HCT116 (cell line): ENCODE measurements at regions not wholly inside any gene's neighbourhood (a gene's known extent, or its start where the extent isn't known, plus 50 kb on each side); places are given as distances from the start of the nearest gene placed in this dataset.

Source experiments
- ATAC-seq: fragments of 200-7000 bp; cut with Tn5 transposase; 2 replicates; pipeline ENCODE4 v1.9.1; 2020; ENCODE audit warnings: mild to moderate bottlenecking, moderate library complexity
- BruUV-seq: library from RNA; stranded (reverse); fragments of 400-500 nt; replicated peaks from 2 replicates; lab custom pipeline; 2021; lab: Mats Ljungman, UMichigan
- CTCF ChIA-PET: fragments of 300-600 bp; sonication (Branson Sonifier 250); formaldehyde crosslinking; loops from one replicate; lab custom pipeline; 2021; ENCODE audit warnings: antibody characterized with exemption; lab: Charles Lee
- POLR2A ChIA-PET: fragments of 300-600, 350-600 bp; sonication (Branson Sonifier 250); formaldehyde crosslinking; loops from one replicate; lab custom pipeline; 2021; ENCODE audit warnings: antibody characterized with exemption; lab: Charles Lee
- RAD21 ChIA-PET, 2 experiments: fragments of 300-600 bp; sonication (Branson Sonifier 250); formaldehyde crosslinking; loops; one replicate each; lab custom pipeline; 2023; ENCODE audit warnings: low total read pairs in 2 of 2; ENCODE audit not compliant: uncharacterized antibody in 2 of 2, unreplicated experiment in 2 of 2, low non-redundant PET in 1 of 2; lab: Charles Lee
- DNase-seq: peaks from one replicate; pipeline ENCODE4 v3.0.0-alpha.2; 2010; ENCODE audit warnings: low read depth, low spot score
- H2AFZ ChIP-seq: fragments of 200-600 bp; shearing (Covaris generic), sonication (generic); 2 replicates; pipeline ENCODE4 v1.6.1; 2017; ENCODE audit warnings: low read depth, mixed run types, mixed read lengths, antibody characterized with exemption, low read length; ENCODE audit not compliant: poor library complexity, severe bottlenecking
- H3K27ac ChIP-seq: 2 replicates; pipeline ENCODE4 v1.5.1; 2012; ENCODE audit warnings: low read depth, low read length
- H3K27me3 ChIP-seq: fragments of 200-600 bp; sonication (generic); 2 replicates; pipeline ENCODE4 v1.6.1; 2016; ENCODE audit warnings: mixed run types, low read length, mixed read lengths; ENCODE audit not compliant: insufficient read depth
- H3K36me3 ChIP-seq, 2 experiments: fragments of 200-500 bp in 1 of 2; fragments of 200-600 bp in 1 of 2; sonication (Bioruptor generic) in 1 of 2; sonication (generic) in 1 of 2; 2 replicates each; pipeline versions ENCODE4 v1.5.1 to v1.6.1; 2014 to 2016; ENCODE audit warnings: low read length in 2 of 2, inconsistent platforms in 1 of 2, mixed read lengths in 1 of 2, mixed run types in 1 of 2; ENCODE audit not compliant: insufficient read depth in 2 of 2, control insufficient read depth in 1 of 2
- H3K4me1 ChIP-seq, 2 experiments: fragments of 200-600 bp in 1 of 2; sonication (generic) in 1 of 2; 2 replicates each; pipeline versions ENCODE4 v1.5.1 to v1.6.1; 2012 to 2017; ENCODE audit warnings: low read length in 2 of 2, inconsistent platforms in 1 of 2, mild to moderate bottlenecking in 1 of 2, mixed read lengths in 1 of 2, mixed run types in 1 of 2, moderate library complexity in 1 of 2; ENCODE audit not compliant: insufficient read depth in 2 of 2, control insufficient read depth in 1 of 2
- H3K4me2 ChIP-seq: fragments of 200-600 bp; sonication (generic); 2 replicates; pipeline ENCODE4 v1.6.1; 2017; ENCODE audit warnings: mixed run types, low read length, mixed read lengths
- H3K4me3 ChIP-seq, 2 experiments: fragments of 200-600 bp in 1 of 2; sonication (generic) in 1 of 2; replicated peaks in 1 of 2; 2 replicates each; pipeline ENCODE4 v1.5.1; 2011 to 2016; ENCODE audit warnings: low read length in 2 of 2, control low read depth in 1 of 2, low read depth in 1 of 2, mild to moderate bottlenecking in 1 of 2, mixed read lengths in 1 of 2, mixed run types in 1 of 2
- H3K79me2 ChIP-seq: fragments of 200-600 bp; sonication (generic); 2 replicates; pipeline ENCODE4 v1.6.1; 2017; ENCODE audit warnings: mild to moderate bottlenecking, mixed run types, low read length, moderate library complexity, mixed read lengths; ENCODE audit not compliant: insufficient read depth
- H3K9ac ChIP-seq: fragments of 200-600 bp; sonication (generic); 2 replicates; pipeline ENCODE4 v1.6.1; 2016; ENCODE audit warnings: low read length, mixed read lengths
- H3K9me2 ChIP-seq: fragments of 200-600 bp; sonication (generic), shearing (Covaris generic); 2 replicates; pipeline ENCODE4 v1.6.1; 2017; ENCODE audit warnings: mixed run types, mild to moderate bottlenecking, moderate library complexity; ENCODE audit not compliant: insufficient read depth
- H3K9me3 ChIP-seq, 2 experiments: fragments of 200-500 bp in 1 of 2; fragments of 200-600 bp in 1 of 2; sonication (Bioruptor generic) in 1 of 2; sonication (generic) in 1 of 2; 2 replicates each; pipeline ENCODE4 v1.6.1; 2014 to 2017; ENCODE audit warnings: low read length in 2 of 2, mixed read lengths in 2 of 2, inconsistent platforms in 1 of 2, low read depth in 1 of 2, mild to moderate bottlenecking in 1 of 2, mixed run types in 1 of 2, moderate library complexity in 1 of 2; ENCODE audit not compliant: control insufficient read depth in 1 of 2, insufficient read depth in 1 of 2
- H4K20me1 ChIP-seq: fragments of 200-600 bp; sonication (generic), shearing (Covaris generic); 2 replicates; pipeline ENCODE4 v1.6.1; 2017; ENCODE audit warnings: mixed run types, mild to moderate bottlenecking, moderate library complexity; ENCODE audit not compliant: insufficient read depth
- CBX3 ChIP-seq: IDR thresholded peaks from 2 replicates; pipeline ENCODE4 v1.6.1; 2012; ENCODE audit warnings: low read depth
- CEBPB ChIP-seq: IDR thresholded peaks from 2 replicates; pipeline ENCODE4 v1.6.1; 2012; ENCODE audit warnings: low read depth
- CTCF ChIP-seq, 3 experiments: fragments of 200-600 bp in 1 of 3; sonication (generic) in 1 of 3; IDR thresholded peaks in 2 of 3; conservative IDR thresholded peaks in 1 of 3; 2 replicates each; pipeline ENCODE4 v1.5.1; 2012 to 2017; ENCODE audit warnings: low read depth in 2 of 3, low read length in 2 of 3, antibody characterized with exemption in 1 of 3, borderline replicate concordance in 1 of 3, control low read depth in 1 of 3, mild to moderate bottlenecking in 1 of 3, mixed read lengths in 1 of 3, mixed run types in 1 of 3, moderate library complexity in 1 of 3; ENCODE audit not compliant: insufficient read depth in 1 of 3
- EGR1 ChIP-seq: IDR thresholded peaks from 2 replicates; pipeline ENCODE4 v1.6.1; 2012; ENCODE audit warnings: low read depth
- ELF1 ChIP-seq: IDR thresholded peaks from 2 replicates; pipeline ENCODE4 v1.6.1; 2012; ENCODE audit warnings: low read depth, borderline replicate concordance
- EZH2 ChIP-seq: fragments of 200-600 bp; sonication (generic); IDR thresholded peaks from 2 replicates; pipeline ENCODE4 v1.6.1; 2017; ENCODE audit warnings: antibody characterized with exemption, mixed run types
- FOSL1 ChIP-seq: IDR thresholded peaks from 2 replicates; pipeline ENCODE4 v1.6.1; 2012; ENCODE audit warnings: low read depth
- JUND ChIP-seq: IDR thresholded peaks from 2 replicates; pipeline ENCODE4 v1.6.1; 2012
- MAX ChIP-seq: IDR thresholded peaks from 2 replicates; pipeline ENCODE4 v1.6.1; 2012
- RAD21 ChIP-seq: IDR thresholded peaks from 2 replicates; pipeline ENCODE4 v1.6.1; 2012; ENCODE audit warnings: low read depth, mild to moderate bottlenecking
- REST ChIP-seq: IDR thresholded peaks from 2 replicates; pipeline ENCODE4 v1.6.1; 2012; ENCODE audit warnings: low read depth
- SIN3A ChIP-seq: IDR thresholded peaks from 2 replicates; pipeline ENCODE4 v1.6.1; 2012; ENCODE audit warnings: low read depth
- SP1 ChIP-seq: IDR thresholded peaks from 2 replicates; pipeline ENCODE4 v1.6.1; 2012; ENCODE audit warnings: low read depth
- SRF ChIP-seq: IDR thresholded peaks from 2 replicates; pipeline ENCODE4 v1.6.1; 2012; ENCODE audit warnings: low read depth
- TCF7L2 ChIP-seq: IDR thresholded peaks from 2 replicates; pipeline ENCODE4 v1.7.0; 2011; ENCODE audit warnings: borderline replicate concordance, inconsistent platforms; ENCODE audit not compliant: insufficient read depth, insufficient read length; ENCODE audit errors: extremely low read depth
- YY1 ChIP-seq: IDR thresholded peaks from 2 replicates; pipeline ENCODE4 v1.6.1; 2011; ENCODE audit warnings: low read length, low read depth, moderate library complexity, mild to moderate bottlenecking; ENCODE audit not compliant: insufficient replicate concordance; ENCODE audit errors: extremely low read depth
- ZBTB33 ChIP-seq: IDR thresholded peaks from 2 replicates; pipeline ENCODE4 v1.6.1; 2011; ENCODE audit warnings: mild to moderate bottlenecking, low read length, moderate library complexity; ENCODE audit not compliant: insufficient replicate concordance; ENCODE audit errors: extremely low read depth
- ZFX ChIP-seq: fragments of 450-650 bp; IDR thresholded peaks from 2 replicates; pipeline ENCODE4 v1.6.1; 2017
- ZNF274 ChIP-seq: fragments of 200-500 bp; sonication (Bioruptor generic); IDR thresholded peaks from 2 replicates; pipeline ENCODE4 v1.6.1; 2014; ENCODE audit warnings: mild to moderate bottlenecking, low read depth, low read length, inconsistent platforms
- intact Hi-C: fragments of 100-400 bp; cut with micrococcal nuclease; formaldehyde crosslinking; loops from 2 replicates; pipeline ENCODE4 v1.10.0; 2022

- H3K4me3 ChIP-seq = no peak overlapping the region
- ATAC-seq = no peak
- H4K20me1 ChIP-seq = no peaks in the 10 kb centered on the region
- H2AFZ ChIP-seq = no peak overlapping the region
- RAD21 ChIA-PET = no interaction called here
- TF ChIP-seq TCF7L2 (no peak), RAD21 (no peak), EGR1 (no peak), ZBTB33 (no peak), CTCF (IDR thresholded peaks at IDR 0.05 in 2 of 3, conservative IDR thresholded peaks at IDR 0.05 in 1 of 3; ENCODE audit: borderline replicate concordance in 1 of 3, insufficient read depth in 1 of 3, low read depth in 2 of 3, low read length in 2 of 3) (no peak), YY1 (no peak), MAX (no peak), SP1 (no peak), SRF (no peak), REST (no peak), SIN3A (no peak), EZH2 (no peak), CEBPB (no peak), ZFX (no peak), ZNF274 (no peak), FOSL1 (no peak), CBX3 (no peak), JUND (no peak), ELF1 (no peak)
- POLR2A ChIA-PET = no interaction called here
- H3K9me2 ChIP-seq = no peaks in the 10 kb centered on the region
- BruUV-seq = no TSS peak
- H3K27ac ChIP-seq = no peak overlapping the region
- no peak overlapping the region for H3K4me2 ChIP-seq
- no peak for DNase-seq
- H3K36me3 ChIP-seq = no peaks in the 10 kb centered on the region
- no peaks in the 10 kb centered on the region for H3K4me1 ChIP-seq
- intact Hi-C loops = no loop called here
- H3K9ac ChIP-seq = no peak overlapping the region
- CTCF ChIA-PET = no interaction called here
- no peaks in the 10 kb centered on the region for H3K27me3 ChIP-seq
- H3K9me3 ChIP-seq = no peaks in the 10 kb centered on the region
- H3K79me2 ChIP-seq = no peaks in the 10 kb centered on the region
These were observed 259.6 kb upstream of the DPPA4 start for GRCh38 chr3:109596991-109597390.
